Left cardiac atrium (tissue), 4 donors: ENCODE measurements at regions not wholly inside any gene's neighbourhood (a gene's known extent, or its start where the extent isn't known, plus 50 kb on each side); places are given as distances from the start of the nearest gene placed in this dataset.

Source experiments
- ATAC-seq, 2 donors: fragments of 200-7000 bp; cut with Tn5 transposase; one replicate each; pipeline ENCODE4 v1.9.1; 2020; ENCODE audit warnings: mild to moderate bottlenecking in 2 of 2, moderate library complexity in 2 of 2
- DNase-seq: peaks from one replicate; pipeline ENCODE4 v3.0.0-alpha.2; 2020
- intact Hi-C, 2 donors: fragments of 100-400 bp; cut with DNase I; formaldehyde crosslinking; loops; one replicate each; pipeline versions ENCODE4 v1.14.1 to v1.15.1; 2022 to 2023
- donor health status: DM: no; HTN: yes; CAD: no.
- donor health status: DM: no; HTN: yes; CAD: no; lungs with severe emphysema.
- donor health status: DM: yes; HTN: yes; CAD: no.
- donor health status: Dilated cardiomyopathy.

DNA sequence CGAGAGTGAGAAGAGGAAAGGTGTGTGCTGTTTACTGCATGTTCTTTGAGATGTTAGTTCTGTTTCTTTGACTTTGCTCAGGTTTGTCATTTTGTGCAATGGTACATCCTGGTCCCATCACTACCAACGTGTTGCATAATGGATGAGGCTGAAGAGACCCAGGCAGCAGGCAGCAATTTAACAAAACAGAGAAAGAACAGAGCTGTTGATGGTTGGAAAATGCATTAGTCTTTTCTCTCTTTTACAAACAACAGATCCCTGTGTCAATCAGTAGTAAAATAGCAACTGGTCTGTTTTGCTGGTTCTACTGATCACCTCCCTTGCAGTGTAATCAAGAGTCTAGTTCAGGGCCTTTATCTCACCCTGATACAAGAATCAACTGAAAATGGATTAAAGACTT lies 64.8 kb upstream of the LIMCH1 start:
- ATAC-seq (no peak), DNase-seq (no peak)
- intact Hi-C loops: no loop called here

DNA sequence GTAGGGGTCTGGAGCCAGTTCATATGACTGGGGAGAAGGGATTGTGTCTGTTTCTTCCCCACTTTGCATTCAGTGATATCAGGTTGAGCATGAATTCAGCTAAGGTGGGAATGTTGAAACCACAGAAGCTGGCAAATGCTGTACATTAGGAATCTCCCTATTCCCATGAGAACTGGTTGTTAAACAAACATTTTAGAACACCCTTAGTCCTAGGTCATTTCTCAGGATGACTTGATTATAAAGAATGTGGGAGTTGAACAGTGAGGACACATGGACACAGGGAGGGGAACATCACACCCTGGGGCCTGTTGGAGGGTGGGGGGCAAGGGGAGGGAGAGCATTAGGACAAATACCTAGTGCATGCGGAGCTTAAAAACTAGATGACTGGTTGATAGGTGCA lies 62.6 kb upstream of the LIMCH1 start:
- intact Hi-C loops: no loop called here
- DNase-seq (no peak), ATAC-seq (no peak)

DNA sequence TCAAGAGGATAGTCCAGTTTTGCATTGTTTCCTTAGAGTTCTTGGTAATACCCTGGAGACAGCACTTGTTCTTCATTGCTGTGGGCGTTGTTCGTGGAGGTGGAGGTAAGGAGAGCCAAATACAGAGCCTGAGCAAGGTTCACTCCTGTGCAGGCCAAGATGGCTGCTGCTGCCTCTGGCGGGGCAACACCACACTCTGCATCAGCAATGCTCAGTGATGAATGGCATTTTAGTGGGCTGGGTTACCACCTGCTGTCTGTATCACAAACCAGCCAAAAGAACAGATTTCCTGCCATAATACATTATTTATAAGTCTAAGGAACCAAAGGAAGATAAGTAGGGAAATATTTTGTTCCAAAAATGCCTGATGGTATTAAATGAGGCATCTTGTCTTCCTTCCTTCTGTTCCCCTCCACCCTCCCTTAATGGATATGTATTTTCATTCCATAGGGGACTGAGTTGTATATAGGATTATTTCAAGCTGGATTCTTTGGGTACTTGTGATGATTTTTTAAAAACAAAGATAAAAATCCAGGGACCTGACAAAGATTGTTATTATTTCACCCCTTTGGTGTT lies 61.6 kb upstream of the LIMCH1 start:
- intact Hi-C loops: no loop called here
- ATAC-seq: no peak
- no peak for DNase-seq

DNA sequence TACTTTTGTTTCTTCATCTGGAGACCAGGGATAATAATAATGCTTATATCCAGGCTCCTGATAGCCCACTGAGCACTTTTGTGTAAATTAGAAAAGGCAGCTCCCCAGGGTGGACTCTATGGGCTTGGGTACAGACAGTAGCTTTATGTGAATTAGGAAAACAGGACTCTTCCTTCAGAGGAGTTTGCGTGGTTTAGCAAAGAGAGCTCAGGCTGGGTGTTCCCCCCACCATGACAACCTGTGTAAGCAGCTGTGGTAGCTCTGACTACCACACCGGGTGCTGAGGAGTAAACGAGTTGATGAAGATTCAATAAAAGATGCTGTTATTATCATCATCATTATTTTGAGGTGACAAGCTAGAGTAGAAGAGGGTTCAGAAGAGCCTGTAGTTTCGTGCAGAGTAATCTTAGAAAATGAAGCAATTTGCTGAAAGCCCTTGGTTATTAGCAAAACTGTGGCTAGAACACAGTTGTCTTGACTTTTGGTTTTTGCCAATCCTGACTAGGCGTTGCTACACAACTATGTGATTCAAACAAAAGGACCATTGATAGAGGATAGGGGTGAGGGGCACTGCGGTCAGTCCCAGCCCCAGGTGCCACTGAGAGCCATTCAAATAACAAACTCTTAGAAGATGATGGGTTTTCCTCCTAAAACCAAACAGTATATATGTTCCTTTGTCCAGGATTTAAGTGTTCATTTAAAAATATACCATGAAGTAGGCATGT lies 60.6 kb upstream of the LIMCH1 start:
- DNase-seq: no peak
- no peak for ATAC-seq
- intact Hi-C loops: no loop called here

DNA sequence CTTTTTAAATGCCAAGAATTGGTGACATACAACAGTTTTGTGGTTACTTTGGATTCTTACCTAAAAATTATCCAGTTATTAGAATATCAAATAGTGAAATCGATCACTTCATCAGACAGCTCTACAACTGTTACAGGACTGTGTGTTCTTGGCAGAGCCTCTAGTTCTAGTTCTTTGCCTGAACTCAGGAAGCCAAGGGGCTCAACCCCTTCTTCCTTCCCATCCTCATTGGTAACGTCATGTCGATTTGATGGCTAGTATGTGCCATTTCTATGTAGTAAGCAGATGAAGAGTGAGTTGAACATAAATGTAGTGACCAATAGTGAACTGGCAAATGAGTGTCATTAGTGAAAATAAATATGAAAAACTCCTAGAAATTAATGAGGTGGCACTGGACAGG lies 59.4 kb upstream of the LIMCH1 start:
- no peak for DNase-seq
- ATAC-seq: no peak
- intact Hi-C loops: no loop called here

DNA sequence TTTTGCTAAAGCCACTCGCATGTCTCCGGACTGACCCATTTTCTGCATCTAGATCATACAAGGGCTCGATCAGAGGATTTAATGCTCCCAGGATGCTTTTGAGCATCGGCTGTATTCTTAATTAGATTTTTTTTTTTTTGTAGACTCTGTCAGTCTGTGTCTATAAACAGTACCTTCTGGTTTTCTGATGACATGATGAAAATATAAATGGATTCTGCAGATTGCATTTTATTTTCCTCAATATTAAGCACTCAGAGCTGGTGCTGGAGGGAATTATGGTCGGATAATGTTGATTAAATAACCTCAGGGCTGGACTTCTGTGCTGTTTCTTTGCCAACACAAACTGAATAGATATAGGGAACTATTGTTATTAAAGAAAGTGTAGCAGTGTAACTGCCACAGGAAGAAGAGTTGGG lies 57.1 kb upstream of the LIMCH1 start:
- DNase-seq (no peak), ATAC-seq (no peak)
- intact Hi-C loops: no loop called here

DNA sequence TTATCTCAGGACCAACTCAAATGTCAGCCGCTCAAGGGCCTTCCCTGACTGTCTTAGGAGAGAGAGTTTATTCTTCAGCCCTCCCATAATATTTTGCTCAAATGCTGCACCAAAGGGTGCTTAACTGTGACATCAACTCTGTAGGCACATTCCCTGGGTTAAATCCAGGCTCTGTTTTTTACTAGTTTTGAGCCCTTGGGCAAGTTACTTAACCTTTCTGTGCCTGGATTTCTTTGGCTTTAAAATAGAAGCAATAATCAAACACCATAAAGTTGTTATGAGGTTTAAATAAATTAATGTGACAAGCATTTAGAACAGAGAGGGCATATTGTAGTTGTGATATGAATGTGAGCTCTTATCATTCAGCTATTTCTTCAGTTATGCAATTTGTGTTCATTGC lies 54.2 kb upstream of the LIMCH1 start:
- ATAC-seq (no peak), DNase-seq (no peak)
- intact Hi-C loops: no loop called here

DNA sequence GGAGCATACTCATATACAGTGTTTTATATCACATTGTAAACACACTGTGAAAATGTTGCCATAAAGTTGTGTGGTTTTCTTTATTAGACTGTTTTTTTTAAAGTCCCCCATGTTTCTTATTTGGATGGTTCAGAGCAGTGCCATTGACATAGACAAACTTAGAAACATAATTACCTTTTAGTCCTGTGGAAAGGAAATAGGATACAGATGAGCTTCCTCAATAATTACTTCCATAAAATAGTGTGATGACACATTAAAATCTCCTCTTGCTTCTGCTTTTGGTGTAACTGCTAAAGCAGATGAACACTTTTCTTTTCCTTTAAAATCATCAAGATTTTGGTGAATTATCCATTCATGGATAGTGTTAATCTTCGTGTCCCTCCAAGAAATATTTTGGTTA lies 52.9 kb upstream of the LIMCH1 start:
- intact Hi-C loops: no loop called here
- DNase-seq (no peak), ATAC-seq (no peak)

DNA sequence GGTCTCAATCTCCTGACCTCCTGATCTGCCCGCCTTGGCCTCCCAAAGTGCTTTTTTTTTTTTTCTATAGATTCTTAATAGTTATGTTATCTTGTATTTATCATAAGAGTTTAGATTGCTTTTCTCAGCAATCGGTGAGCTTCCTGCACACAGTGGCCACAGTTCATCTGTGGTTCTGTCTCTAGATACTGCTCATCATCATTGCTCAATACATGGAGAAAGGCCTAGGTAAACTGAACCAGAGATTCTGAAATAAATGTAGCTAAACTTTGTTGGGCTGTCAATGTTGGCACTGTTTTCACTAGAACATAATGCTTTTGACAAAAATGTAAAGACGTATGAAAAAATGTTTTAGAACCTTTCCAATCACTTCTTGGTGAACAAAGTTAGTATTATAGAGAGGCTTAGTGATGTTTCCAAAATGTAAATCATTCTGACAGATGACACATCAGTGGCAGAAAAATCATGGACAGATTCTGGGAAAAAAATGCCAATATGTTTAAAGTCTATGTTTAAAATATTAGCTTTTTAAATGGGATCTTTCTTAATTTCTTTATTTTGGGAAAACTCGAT lies 50.0 kb upstream of the LIMCH1 start:
- DNase-seq (no peak), ATAC-seq (no peak)
- intact Hi-C loops: no loop called here
